ENCODE measurements at regions not wholly inside any gene's neighbourhood (a gene's known extent, or its start where the extent isn't known, plus 50 kb on each side); places are given as distances from the start of the nearest gene placed in this dataset.

DNA sequence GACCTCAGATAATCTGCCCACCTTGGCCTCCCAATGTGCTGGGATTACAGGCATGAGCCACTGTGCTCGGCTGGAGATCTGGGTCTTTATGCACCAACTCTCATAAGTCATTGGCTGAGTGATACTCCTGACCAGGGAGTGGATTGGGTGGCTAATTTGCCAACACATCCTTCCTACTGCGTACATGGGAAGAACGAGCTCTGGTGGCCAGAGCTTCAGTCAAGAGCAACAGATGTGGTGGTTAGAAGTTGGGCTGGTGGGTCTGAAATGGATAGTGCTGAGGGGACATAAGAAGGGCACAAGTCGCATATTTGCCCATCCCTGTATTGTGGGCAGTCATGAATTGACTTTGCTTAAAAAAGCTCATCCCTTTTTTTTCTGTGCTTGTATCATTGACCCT is 74.1 kb upstream of the AMPD3 start:
- TF ChIP-seq POLR2A (IDR thresholded peaks at IDR 0.05; ENCODE audit: low read length), result no peak
- TF ChIP-seq BHLHE40 (IDR thresholded peaks at IDR 0.05; ENCODE audit: low read depth, low read length), result no peak
- TF ChIP-seq, protein P1, sequence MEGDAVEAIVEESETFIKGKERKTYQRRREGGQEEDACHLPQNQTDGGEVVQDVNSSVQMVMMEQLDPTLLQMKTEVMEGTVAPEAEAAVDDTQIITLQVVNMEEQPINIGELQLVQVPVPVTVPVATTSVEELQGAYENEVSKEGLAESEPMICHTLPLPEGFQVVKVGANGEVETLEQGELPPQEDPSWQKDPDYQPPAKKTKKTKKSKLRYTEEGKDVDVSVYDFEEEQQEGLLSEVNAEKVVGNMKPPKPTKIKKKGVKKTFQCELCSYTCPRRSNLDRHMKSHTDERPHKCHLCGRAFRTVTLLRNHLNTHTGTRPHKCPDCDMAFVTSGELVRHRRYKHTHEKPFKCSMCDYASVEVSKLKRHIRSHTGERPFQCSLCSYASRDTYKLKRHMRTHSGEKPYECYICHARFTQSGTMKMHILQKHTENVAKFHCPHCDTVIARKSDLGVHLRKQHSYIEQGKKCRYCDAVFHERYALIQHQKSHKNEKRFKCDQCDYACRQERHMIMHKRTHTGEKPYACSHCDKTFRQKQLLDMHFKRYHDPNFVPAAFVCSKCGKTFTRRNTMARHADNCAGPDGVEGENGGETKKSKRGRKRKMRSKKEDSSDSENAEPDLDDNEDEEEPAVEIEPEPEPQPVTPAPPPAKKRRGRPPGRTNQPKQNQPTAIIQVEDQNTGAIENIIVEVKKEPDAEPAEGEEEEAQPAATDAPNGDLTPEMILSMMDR (IDR thresholded peaks at IDR 0.05), result no peak
- TF ChIP-seq NR3C1 (IDR thresholded peaks at IDR 0.05), result no peak
- TF ChIP-seq NFE2L2 (conservative IDR thresholded peaks at IDR 0.05; ENCODE audit: low read length), result no peak
- TF ChIP-seq HDAC2 (IDR thresholded peaks at IDR 0.05), result no peak
- no peak for TF ChIP-seq REST (IDR thresholded peaks at IDR 0.05)
- no peak for TF ChIP-seq CBX2 (IDR thresholded peaks at IDR 0.05; ENCODE audit: borderline replicate concordance, low read depth)
- TF ChIP-seq ESRRA (IDR thresholded peaks at IDR 0.05; ENCODE audit: borderline replicate concordance, low read length), result no peak
- TF ChIP-seq E2F6 (IDR thresholded peaks at IDR 0.05; ENCODE audit: borderline replicate concordance, low read depth), result no peak
- TF ChIP-seq EP300 (IDR thresholded peaks at IDR 0.05), result no peak
- TF ChIP-seq RFX5 (IDR thresholded peaks at IDR 0.05), result no peak
- no peak for TF ChIP-seq KDM1A (IDR thresholded peaks at IDR 0.05; ENCODE audit: low read depth)
